ENCODE measurements at regions not wholly inside any gene's neighbourhood (a gene's known extent, or its start where the extent isn't known, plus 50 kb on each side); places are given as distances from the start of the nearest gene placed in this dataset.

- no peak for TF ChIP-seq CTCF (IDR thresholded peaks at IDR 0.05; ENCODE audit: insufficient read depth, low read depth, low read length)
- TF ChIP-seq EZH2 (IDR thresholded peaks at IDR 0.05; ENCODE audit: insufficient read depth, low read length): no peak
Observed at GRCh38 chr5:89130851-89131250, 247.9 kb upstream of the MEF2C start.
